ENCODE measurements at regions not wholly inside any gene's neighbourhood (a gene's known extent, or its start where the extent isn't known, plus 50 kb on each side); places are given as distances from the start of the nearest gene placed in this dataset.
"Not testable (repeated sequence)": the region's sequence is repeated elsewhere in the genome, so short reads cannot be mapped to it uniquely, and the experiment has no call there.

GRCh38 chr2:175872721-175873120 is 129.3 kb downstream of the LNPK start:
- DNase-seq = no peak

- no peak for DNase-seq
Observed at GRCh38 chr2:175872005-175872348, 130.1 kb downstream of the LNPK start.

GRCh38 chr2:175871331-175872004 is 130.6 kb downstream of the LNPK start:
- no peak for DNase-seq

DNA sequence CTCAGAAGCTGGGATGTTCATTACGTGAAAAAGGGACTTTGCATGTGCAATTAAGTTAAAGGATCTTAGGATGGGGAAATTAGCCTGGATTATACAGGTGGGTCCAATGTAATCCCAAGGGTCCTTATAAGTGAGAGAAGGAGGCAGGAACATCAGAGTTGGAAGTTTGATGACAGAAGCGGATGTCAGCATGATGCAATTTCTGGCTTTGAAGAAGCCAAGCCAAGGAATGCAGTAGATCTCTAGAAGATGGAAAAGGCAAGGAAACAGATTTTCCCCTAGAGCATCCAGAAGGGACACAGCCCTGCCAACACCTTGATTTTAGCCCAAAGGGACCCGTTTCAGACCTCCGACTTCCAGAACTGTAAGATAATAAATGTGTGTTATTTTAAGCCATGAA is 136.4 kb downstream of the LNPK start:
- no peak for DNase-seq

- DNase-seq = no peak
Observed at GRCh38 chr2:175864137-175864850, 137.8 kb downstream of the LNPK start.

- DNase-seq = no peak
Observed at GRCh38 chr2:175861958-175862357, 140.1 kb downstream of the LNPK start.

DNA sequence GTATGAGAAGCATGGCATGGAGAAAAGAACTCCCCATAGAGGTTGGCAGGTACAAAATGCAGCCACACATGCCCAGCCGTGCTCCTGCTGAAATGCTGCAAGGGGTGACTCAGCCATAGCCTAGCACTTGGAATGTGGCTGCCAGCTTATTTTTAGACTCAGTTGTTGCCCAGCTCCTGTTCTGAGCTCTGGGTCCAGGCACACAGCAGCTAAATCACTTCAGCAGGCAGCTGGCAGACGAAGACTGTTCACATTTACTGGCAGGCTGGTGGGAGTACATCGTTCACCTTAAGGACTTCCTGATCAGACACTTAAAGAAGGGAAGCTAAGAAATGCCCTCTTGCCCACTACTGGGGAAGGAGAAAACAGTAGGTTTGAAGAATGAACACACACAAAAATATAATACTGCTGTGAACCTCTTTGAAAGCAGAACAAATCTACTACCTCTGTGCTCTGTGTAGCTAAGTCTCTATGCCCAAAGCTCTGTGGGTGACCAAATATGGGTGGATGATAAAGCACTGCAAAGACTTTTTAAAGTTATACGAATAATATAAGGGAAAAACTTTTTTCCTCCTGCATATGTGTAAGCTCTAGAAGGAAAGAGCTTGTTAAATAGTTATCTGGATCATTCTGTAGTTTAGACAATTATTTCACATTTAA is 146.1 kb downstream of the LNPK start:
- DNase-seq = no peak

- no peak for DNase-seq
Observed at GRCh38 chr2:175855236-175855635, 146.8 kb downstream of the LNPK start.

- DNase-seq = no peak
Observed at GRCh38 chr2:175854665-175855064, 147.4 kb downstream of the LNPK start.

- no peak for DNase-seq
Observed at GRCh38 chr2:175854129-175854528, 147.9 kb downstream of the LNPK start.

GRCh38 chr2:175853616-175853890 is 148.5 kb downstream of the LNPK start:
- DNase-seq = no peak

DNA sequence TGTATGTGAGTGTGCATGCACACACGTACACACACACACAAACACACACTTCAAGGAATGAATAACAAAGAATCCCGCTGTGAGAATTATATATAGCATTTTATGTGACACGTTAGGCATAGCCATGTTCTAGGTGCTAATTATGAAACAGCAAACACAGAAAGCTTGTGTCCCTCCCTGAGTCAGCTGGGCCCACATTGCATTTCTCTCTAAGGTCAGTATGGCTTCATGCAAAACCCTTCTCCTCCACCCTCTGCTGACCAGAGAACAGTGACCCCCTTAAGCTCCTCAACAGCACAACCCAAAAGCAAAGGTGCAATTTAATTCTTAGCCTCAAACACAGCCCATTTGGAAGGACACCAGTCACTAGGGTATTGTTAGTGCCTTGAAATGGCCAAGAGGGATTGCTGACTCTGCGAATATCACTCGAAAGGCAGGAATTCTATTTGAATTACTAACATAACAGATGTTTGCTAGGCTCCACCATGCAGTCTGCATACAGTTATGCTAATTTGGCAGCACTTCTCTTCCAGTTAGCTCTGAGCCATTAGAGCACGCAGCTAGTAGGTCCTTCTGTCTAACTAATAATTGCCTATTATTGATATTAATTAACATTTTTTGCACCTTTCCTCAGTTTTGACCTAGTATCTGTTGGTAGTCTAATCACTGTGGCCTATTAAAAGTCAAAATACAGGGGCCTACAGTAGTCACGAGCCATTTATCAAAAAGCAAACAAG is 149.0 kb downstream of the LNPK start:
- no peak for DNase-seq

GRCh38 chr2:175847128-175847527 is 154.9 kb downstream of the LNPK start:
- DNase-seq = no peak

DNA sequence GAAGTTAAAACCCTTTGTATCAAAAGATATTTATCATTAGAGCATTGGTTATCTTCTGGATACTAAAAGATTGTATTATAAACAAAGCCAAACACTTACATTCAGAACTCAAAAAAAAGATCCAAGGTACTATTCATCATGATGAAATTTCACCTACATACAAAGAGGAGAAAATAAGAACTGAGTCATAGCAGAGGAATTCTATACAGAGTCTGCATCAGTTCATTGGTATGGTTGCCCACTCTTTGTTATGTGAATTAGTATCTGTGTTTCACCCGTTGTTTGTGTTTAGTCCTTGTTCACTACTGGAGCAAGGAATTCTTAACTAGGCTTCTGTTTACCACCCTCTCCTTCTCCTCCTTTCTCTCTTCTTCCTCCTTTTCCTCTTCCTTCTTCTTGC is 157.9 kb downstream of the LNPK start:
- DNase-seq = no peak

GRCh38 chr2:175843625-175844024 is 158.4 kb downstream of the LNPK start:
- DNase-seq = no peak

- no peak for DNase-seq
Observed at GRCh38 chr2:175842996-175843395, 159.1 kb downstream of the LNPK start.

DNA sequence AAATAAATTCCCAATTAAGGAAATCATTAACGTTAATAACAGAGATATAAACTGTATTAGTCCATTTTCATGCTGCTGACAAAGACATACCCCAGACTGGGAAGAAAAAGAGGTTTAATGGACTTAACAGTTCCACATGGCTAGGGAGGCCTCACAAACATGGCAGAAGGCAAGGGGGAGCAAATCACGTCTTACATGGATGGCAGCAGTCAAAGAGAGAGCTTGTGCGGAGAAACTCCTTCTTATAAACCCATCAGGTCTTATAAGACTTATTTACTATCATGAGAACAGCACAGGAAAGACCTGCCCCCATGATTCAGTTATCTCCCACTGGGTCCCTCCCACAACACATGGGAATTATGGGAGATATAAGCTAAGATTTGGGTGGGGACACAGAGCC is 161.3 kb downstream of the LNPK start:
- not testable (repeated sequence) for DNase-seq

DNA sequence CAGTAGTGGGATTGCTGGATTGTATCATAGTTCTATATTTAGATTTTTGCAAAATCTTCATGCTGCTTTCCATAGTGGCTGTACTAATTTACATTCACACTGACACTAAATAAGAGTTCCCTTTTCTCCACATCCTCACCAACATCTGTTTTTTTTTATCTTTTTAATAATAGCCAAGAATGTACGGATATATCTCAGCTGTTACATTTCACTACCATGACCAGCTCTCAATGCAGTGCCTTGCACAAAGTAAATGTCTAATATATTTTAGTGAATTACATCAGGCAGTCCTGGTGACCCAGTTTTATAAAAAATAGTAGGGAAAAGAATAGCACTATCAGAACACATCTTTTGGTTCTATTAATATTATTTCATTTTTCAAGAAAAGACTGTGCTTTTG is 161.8 kb downstream of the LNPK start:
- DNase-seq = no peak

DNA sequence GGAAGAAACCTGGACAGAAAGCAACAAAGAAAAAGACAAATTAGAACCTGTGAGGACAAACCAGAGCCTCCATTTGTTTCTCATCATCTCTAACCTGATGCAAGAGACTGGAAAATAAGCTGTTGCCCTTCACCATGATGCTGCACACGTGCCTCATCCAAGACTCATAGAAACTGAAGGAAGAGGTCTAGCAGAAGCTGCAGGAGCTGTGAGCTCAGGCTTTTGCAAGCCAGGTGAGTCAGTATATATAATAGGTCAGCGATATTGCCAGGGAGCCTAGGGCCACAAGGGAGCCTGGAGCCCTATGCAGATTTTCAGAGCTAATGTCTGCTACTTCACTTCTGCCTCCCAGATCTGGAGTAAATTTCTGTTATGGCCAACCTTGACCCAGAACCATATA is 163.1 kb downstream of the LNPK start:
- no peak for DNase-seq

- no peak for DNase-seq
Observed at GRCh38 chr2:175837046-175837445, 165.0 kb downstream of the LNPK start.

- DNase-seq = no peak
Observed at GRCh38 chr2:175836361-175836760, 165.7 kb downstream of the LNPK start.

DNA sequence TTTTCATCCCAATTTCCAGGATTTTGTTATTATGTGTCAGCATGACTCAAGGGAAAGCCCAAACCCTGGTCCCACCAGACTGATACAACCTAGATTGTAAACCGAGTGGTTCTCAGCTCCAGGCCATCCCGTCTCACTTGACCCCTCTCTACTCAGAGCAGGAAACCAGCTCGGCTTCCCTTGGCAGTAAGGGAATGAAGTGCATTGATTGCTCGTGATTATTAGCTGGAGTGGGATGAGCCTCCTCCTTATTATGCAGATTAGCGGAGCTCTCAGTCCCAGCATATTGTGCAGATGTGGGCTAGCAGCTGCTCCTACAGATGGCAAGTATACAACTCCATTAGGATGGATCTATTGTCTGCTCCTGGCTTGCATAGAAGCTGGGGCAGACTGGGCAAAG is 167.6 kb downstream of the LNPK start:
- DNase-seq = no peak

DNA sequence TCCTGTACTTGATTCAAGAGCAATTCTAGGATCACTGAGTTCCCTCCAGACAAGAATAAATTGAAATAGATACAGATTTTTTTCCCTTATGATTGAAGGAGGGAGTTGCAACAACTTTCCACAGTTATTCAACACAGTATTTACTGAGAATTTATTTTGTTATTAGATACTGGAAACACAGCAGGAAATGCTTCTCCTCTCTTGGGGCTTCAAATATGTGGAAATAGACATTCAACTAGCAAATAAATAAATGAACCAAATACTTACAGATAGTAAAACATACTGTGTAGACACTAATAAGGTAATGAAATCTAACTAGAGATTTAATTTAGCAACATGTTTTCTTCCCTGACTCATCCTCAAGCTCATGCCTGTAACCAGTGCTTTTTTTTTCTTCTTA is 169.2 kb downstream of the LNPK start:
- DNase-seq = no peak

- DNase-seq = no peak
Observed at GRCh38 chr2:175829741-175830140, 172.3 kb downstream of the LNPK start.
